Fibroblast of villous mesenchyme (primary cell): ENCODE measurements at regions not wholly inside any gene's neighbourhood (a gene's known extent, or its start where the extent isn't known, plus 50 kb on each side); places are given as distances from the start of the nearest gene placed in this dataset.

Experiments
- DNase-seq: peaks from one replicate; pipeline ENCODE4 v3.0.0-alpha.2; 2010; ENCODE audit warnings: low read depth
- H3K4me3 ChIP-seq: 2 replicates; pipeline ENCODE4 v1.5.1; 2011; ENCODE audit warnings: low read depth, mild to moderate bottlenecking, low read length
- TF ChIP-seq, protein P1 (sequence below): IDR thresholded peaks from 2 replicates; pipeline ENCODE4 v1.5.1; 2012; ENCODE audit warnings: low read depth, mild to moderate bottlenecking, low read length; ENCODE audit not compliant: insufficient read depth

GRCh38 chr18:73927496-73927895 lies 220.1 kb downstream of the FBXO15 start:
- TF ChIP-seq, protein P1, sequence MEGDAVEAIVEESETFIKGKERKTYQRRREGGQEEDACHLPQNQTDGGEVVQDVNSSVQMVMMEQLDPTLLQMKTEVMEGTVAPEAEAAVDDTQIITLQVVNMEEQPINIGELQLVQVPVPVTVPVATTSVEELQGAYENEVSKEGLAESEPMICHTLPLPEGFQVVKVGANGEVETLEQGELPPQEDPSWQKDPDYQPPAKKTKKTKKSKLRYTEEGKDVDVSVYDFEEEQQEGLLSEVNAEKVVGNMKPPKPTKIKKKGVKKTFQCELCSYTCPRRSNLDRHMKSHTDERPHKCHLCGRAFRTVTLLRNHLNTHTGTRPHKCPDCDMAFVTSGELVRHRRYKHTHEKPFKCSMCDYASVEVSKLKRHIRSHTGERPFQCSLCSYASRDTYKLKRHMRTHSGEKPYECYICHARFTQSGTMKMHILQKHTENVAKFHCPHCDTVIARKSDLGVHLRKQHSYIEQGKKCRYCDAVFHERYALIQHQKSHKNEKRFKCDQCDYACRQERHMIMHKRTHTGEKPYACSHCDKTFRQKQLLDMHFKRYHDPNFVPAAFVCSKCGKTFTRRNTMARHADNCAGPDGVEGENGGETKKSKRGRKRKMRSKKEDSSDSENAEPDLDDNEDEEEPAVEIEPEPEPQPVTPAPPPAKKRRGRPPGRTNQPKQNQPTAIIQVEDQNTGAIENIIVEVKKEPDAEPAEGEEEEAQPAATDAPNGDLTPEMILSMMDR, result no peak
- no peak for DNase-seq
- H3K4me3 ChIP-seq, result no peak overlapping the region

- DNase-seq, result no peak
- TF ChIP-seq, protein P1, result no peak
- no peak overlapping the region for H3K4me3 ChIP-seq
Observed at GRCh38 chr18:73924836-73925235, 222.8 kb downstream of the FBXO15 start.

DNA sequence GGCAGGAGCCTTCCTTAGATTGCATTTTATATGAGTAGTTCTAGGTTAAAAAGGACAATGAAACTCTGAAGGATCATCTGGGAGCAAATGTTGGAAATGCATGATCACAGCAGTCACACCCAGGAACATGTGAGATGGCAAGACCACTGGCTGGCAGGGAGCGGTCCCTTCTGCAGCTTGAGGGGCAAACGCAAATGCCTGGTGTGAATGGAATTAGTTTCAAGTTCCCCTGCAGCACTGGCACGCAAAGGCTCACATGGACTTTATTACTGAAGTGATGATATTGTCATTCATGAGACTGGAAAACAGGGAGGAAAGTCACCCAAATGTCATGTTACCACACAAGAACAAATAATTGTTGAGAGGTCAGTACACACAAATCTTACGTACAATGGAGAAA lies 223.3 kb downstream of the FBXO15 start:
- TF ChIP-seq, protein P1, result no peak
- no peak for DNase-seq
- H3K4me3 ChIP-seq, result no peak overlapping the region

GRCh38 chr18:73923866-73924265 lies 223.8 kb downstream of the FBXO15 start:
- no peak for DNase-seq
- TF ChIP-seq, protein P1, result no peak
- H3K4me3 ChIP-seq, result no peak overlapping the region

DNA sequence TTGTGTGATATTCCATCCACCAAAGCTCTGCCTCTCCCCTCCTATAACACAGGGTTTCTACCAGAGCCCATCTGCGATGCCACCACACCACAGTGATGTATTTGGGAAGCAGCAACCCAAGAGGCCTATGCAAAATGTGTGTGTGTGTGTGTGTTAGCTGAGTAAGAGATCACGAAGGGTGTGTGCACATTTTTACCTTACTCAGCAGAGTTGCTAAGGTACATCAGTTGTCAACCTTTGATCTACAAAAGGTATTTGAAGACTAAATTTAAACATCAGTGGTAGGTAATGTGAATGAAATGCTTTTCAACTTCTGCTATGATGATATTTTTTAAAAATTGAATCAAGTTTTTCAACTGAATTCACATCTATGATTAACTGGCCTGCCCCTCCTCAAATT lies 227.6 kb downstream of the FBXO15 start:
- TF ChIP-seq, protein P1, result no peak
- DNase-seq, result no peak
- no peak overlapping the region for H3K4me3 ChIP-seq

DNA sequence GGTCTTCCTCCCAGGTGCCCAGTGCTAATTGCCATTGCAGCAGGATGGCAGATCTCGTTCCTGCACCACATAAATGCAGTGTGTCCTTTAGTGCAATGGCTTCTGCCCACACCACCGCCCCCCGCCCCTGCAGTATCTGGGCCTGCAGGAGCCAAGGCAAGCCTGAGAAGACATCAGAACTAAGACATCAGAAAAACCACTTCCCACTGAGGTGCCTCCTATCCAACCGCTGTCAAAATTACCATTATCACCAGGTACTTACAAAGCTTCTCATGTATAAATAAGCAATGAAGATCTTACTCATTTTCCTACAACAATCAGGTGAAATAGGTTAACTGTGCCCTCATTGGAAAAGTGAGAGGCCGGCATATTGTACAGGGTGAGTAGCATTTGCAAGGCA lies 228.8 kb downstream of the FBXO15 start:
- TF ChIP-seq, protein P1, result no peak
- no peak for DNase-seq

GRCh38 chr18:73917046-73917445 lies 230.6 kb downstream of the FBXO15 start:
- no peak overlapping the region for H3K4me3 ChIP-seq
- TF ChIP-seq, protein P1, result no peak
- no peak for DNase-seq

More for the DNA sequence above, 228.8 kb downstream of the FBXO15 start:
- no peak overlapping the region for H3K4me3 ChIP-seq
